Stimulated activated CD4-positive, alpha-beta T cell treated with anti-CD3 and anti-CD28 coated beads, TNF-alpha, amount 100 ng/mL, for 1 hour (primary cell): ENCODE measurements at regions not wholly inside any gene's neighbourhood (a gene's known extent, or its start where the extent isn't known, plus 50 kb on each side); places are given as distances from the start of the nearest gene placed in this dataset.

Experiments used
- DNase-seq, 3 donors: peaks; one replicate each; pipeline ENCODE4 v3.0.0-alpha.2; 2020; ENCODE audit warnings: low read depth in 3 of 3, low spot score in 1 of 3

- DNase-seq, result no peak
Measured at GRCh38 chr3:102745881-102746280, 311.1 kb downstream of the ZPLD1 start.

GRCh38 chr3:102747611-102748010 is 312.8 kb downstream of the ZPLD1 start:
- DNase-seq, result no peak

- DNase-seq, result no peak
Measured at GRCh38 chr3:102748646-102749045, 313.8 kb downstream of the ZPLD1 start.

GRCh38 chr3:102750322-102750721 is 315.5 kb downstream of the ZPLD1 start:
- no peak for DNase-seq

GRCh38 chr3:102753901-102754300 is 319.1 kb downstream of the ZPLD1 start:
- no peak for DNase-seq

GRCh38 chr3:102756706-102757105 is 321.9 kb downstream of the ZPLD1 start:
- DNase-seq, result no peak

GRCh38 chr3:102757950-102758349 is 323.1 kb downstream of the ZPLD1 start:
- no peak for DNase-seq

- DNase-seq, result no peak
Measured at GRCh38 chr3:102761766-102762165, 327.0 kb downstream of the ZPLD1 start.

- no peak for DNase-seq
Measured at GRCh38 chr3:102790747-102791325, 356.0 kb downstream of the ZPLD1 start.

GRCh38 chr3:102791641-102792589 is 357.1 kb downstream of the ZPLD1 start:
- no peak for DNase-seq

GRCh38 chr3:102796804-102797203 is 362.0 kb downstream of the ZPLD1 start:
- DNase-seq, result no peak

- DNase-seq, result no peak
Measured at GRCh38 chr3:102802819-102803420, 368.1 kb downstream of the ZPLD1 start.

GRCh38 chr3:102810937-102811336 is 376.1 kb downstream of the ZPLD1 start:
- DNase-seq, result no peak

- no peak for DNase-seq
Measured at GRCh38 chr3:102826636-102827035, 391.8 kb downstream of the ZPLD1 start.

- DNase-seq, result no peak
Measured at GRCh38 chr3:102827386-102827785, 392.6 kb downstream of the ZPLD1 start.

- no peak for DNase-seq
Measured at GRCh38 chr3:102830415-102830814, 395.6 kb downstream of the ZPLD1 start.

GRCh38 chr3:102841866-102842265 is 407.1 kb downstream of the ZPLD1 start:
- no peak for DNase-seq

- DNase-seq, result no peak
Measured at GRCh38 chr3:102866845-102867244, 432.0 kb downstream of the ZPLD1 start.

- DNase-seq, result no peak
Measured at GRCh38 chr3:102883515-102883914, 448.7 kb downstream of the ZPLD1 start.

- DNase-seq, result no peak
Measured at GRCh38 chr3:102885289-102885688, 450.5 kb downstream of the ZPLD1 start.

GRCh38 chr3:102887431-102887830 is 452.6 kb downstream of the ZPLD1 start:
- no peak for DNase-seq
